ENCODE measurements at regions not wholly inside any gene's neighbourhood (a gene's known extent, or its start where the extent isn't known, plus 50 kb on each side); places are given as distances from the start of the nearest gene placed in this dataset.

- TF ChIP-seq, protein P1, sequence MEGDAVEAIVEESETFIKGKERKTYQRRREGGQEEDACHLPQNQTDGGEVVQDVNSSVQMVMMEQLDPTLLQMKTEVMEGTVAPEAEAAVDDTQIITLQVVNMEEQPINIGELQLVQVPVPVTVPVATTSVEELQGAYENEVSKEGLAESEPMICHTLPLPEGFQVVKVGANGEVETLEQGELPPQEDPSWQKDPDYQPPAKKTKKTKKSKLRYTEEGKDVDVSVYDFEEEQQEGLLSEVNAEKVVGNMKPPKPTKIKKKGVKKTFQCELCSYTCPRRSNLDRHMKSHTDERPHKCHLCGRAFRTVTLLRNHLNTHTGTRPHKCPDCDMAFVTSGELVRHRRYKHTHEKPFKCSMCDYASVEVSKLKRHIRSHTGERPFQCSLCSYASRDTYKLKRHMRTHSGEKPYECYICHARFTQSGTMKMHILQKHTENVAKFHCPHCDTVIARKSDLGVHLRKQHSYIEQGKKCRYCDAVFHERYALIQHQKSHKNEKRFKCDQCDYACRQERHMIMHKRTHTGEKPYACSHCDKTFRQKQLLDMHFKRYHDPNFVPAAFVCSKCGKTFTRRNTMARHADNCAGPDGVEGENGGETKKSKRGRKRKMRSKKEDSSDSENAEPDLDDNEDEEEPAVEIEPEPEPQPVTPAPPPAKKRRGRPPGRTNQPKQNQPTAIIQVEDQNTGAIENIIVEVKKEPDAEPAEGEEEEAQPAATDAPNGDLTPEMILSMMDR (conservative IDR thresholded peaks at IDR 0.05; ENCODE audit: low read depth, low read length), result no peak
- no peak for TF ChIP-seq EZH2phosphoT487 (IDR thresholded peaks at IDR 0.05; ENCODE audit: borderline replicate concordance, low read length)
These were observed 54.6 kb upstream of the PHLPP1 start for GRCh38 chr18:62660691-62661090.

Data from PC-3 (cell line).